ENCODE measurements at regions not wholly inside any gene's neighbourhood (a gene's known extent, or its start where the extent isn't known, plus 50 kb on each side); places are given as distances from the start of the nearest gene placed in this dataset.

- Mint-ChIP-seq H3K4me3 (no peak overlapping the region; the same call in 2 of the 3 replicates), H3K36me3 (ENCODE audit: low read depth) (no peaks in the 10 kb centered on the region), H3K4me1 (peaks cover 30% of the 10 kb centered on the region), H3K27me3 (ENCODE audit: insufficient read depth, low read depth, poor library complexity) (peaks cover 5% of the 10 kb centered on the region), H3K9me3 (no peaks in the 10 kb centered on the region), H3K27ac (no peak overlapping the region)
- no peaks in the 10 kb centered on the region for H3K27me3 ChIP-seq (ENCODE audit: insufficient read depth)
- H3K36me3 ChIP-seq (ENCODE audit: insufficient read depth), result no peaks in the 10 kb centered on the region
- no peaks in the 10 kb centered on the region for H4K20me1 ChIP-seq (replicated peaks; ENCODE audit: insufficient read depth)
- no peak for DNase-seq (ENCODE audit: low spot score)
- no peak for ATAC-seq
- H3K4me2 ChIP-seq, result no peak overlapping the region
- H3K27ac ChIP-seq (ENCODE audit: low read depth), result no peak overlapping the region; the same call in 1 of the 2 replicates
- H3K4me3 ChIP-seq, result no peak overlapping the region
- H3K79me2 ChIP-seq (replicated peaks; ENCODE audit: insufficient read depth), result no peaks in the 10 kb centered on the region
- no peaks in the 10 kb centered on the region for H3F3A ChIP-seq (replicated peaks; ENCODE audit: low read depth)
- no peak overlapping the region for H2AFZ ChIP-seq
- TF ChIP-seq EZH2 (IDR thresholded peaks at IDR 0.05; ENCODE audit: low read depth, unreplicated experiment) (no peak), CREB1 (CRISPR knock-in tag; IDR thresholded peaks at IDR 0.05; ENCODE audit: low read depth) (no peak)
- H3K9me2 ChIP-seq (ENCODE audit: insufficient read depth), result no peaks in the 10 kb centered on the region
- H3K4me1 ChIP-seq (ENCODE audit: insufficient read depth), result peaks cover 22% of the 10 kb centered on the region
Observed at GRCh38 chr12:111192647-111193046, 176.2 kb downstream of the PHETA1 start.

DNA sequence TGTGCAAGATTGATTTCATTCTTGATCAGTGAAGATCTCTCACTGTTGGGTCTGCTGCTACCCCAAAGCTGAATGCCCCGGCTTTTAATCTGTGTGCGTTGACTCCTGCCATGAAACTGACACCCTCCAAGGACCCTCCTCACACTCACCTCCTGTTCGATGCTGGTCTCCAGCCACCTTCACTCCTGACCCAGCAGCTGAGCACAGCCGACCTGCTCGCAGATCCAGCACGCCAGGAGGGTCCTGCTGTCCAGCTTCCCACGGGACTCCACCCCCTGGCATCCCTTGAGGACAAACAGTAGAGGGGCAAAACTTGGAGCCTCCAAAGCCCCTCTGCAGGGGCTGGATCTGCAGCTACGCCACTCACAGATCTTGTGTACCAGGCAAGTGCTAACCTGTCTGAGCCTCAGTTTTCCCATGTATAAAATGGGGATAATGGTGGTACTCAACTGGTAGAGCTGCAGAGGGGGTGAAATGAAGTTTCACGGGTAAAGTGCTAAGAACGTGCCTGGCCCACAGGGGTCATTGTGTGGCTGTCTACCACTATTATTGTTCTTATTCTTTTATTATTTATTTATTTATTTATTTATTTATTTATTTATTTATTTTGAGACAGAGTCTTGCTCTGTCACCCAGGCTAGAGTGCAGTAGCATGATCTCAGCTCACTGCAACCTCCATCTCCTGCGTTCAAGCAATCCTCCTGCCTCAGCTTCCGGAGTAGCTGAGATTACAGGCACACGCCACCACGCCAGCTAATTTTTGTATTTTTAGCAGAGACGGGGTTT lies 178.0 kb downstream of the PHETA1 start:
- Histone ChIP-seq H3K36me3 (ENCODE audit: insufficient read depth) (no peaks in the 10 kb centered on the region), H3K4me2 (no peak overlapping the region), H2AFZ (no peak overlapping the region), H3K4me3 (no peak overlapping the region), H3K79me2 (replicated peaks; ENCODE audit: insufficient read depth) (no peaks in the 10 kb centered on the region), H3K4me1 (ENCODE audit: insufficient read depth) (peaks cover 22% of the 10 kb centered on the region), H3F3A (replicated peaks; ENCODE audit: low read depth) (no peaks in the 10 kb centered on the region), H3K9me2 (ENCODE audit: insufficient read depth) (no peaks in the 10 kb centered on the region), H4K20me1 (replicated peaks; ENCODE audit: insufficient read depth) (no peaks in the 10 kb centered on the region), H3K27ac (ENCODE audit: low read depth) (no peak overlapping the region), H3K27me3 (ENCODE audit: insufficient read depth) (no peaks in the 10 kb centered on the region)
- H3K27ac Mint-ChIP-seq, result no peak overlapping the region
- DNase-seq (ENCODE audit: low spot score), result no peak
- TF ChIP-seq JUNB (IDR thresholded peaks at IDR 0.05; ENCODE audit: unreplicated experiment) (no peak), EZH2 (IDR thresholded peaks at IDR 0.05; ENCODE audit: low read depth, unreplicated experiment) (no peak), STAT1 (IDR thresholded peaks at IDR 0.05; ENCODE audit: unreplicated experiment) (no peak)
- TF ChIP-seq, protein P1, sequence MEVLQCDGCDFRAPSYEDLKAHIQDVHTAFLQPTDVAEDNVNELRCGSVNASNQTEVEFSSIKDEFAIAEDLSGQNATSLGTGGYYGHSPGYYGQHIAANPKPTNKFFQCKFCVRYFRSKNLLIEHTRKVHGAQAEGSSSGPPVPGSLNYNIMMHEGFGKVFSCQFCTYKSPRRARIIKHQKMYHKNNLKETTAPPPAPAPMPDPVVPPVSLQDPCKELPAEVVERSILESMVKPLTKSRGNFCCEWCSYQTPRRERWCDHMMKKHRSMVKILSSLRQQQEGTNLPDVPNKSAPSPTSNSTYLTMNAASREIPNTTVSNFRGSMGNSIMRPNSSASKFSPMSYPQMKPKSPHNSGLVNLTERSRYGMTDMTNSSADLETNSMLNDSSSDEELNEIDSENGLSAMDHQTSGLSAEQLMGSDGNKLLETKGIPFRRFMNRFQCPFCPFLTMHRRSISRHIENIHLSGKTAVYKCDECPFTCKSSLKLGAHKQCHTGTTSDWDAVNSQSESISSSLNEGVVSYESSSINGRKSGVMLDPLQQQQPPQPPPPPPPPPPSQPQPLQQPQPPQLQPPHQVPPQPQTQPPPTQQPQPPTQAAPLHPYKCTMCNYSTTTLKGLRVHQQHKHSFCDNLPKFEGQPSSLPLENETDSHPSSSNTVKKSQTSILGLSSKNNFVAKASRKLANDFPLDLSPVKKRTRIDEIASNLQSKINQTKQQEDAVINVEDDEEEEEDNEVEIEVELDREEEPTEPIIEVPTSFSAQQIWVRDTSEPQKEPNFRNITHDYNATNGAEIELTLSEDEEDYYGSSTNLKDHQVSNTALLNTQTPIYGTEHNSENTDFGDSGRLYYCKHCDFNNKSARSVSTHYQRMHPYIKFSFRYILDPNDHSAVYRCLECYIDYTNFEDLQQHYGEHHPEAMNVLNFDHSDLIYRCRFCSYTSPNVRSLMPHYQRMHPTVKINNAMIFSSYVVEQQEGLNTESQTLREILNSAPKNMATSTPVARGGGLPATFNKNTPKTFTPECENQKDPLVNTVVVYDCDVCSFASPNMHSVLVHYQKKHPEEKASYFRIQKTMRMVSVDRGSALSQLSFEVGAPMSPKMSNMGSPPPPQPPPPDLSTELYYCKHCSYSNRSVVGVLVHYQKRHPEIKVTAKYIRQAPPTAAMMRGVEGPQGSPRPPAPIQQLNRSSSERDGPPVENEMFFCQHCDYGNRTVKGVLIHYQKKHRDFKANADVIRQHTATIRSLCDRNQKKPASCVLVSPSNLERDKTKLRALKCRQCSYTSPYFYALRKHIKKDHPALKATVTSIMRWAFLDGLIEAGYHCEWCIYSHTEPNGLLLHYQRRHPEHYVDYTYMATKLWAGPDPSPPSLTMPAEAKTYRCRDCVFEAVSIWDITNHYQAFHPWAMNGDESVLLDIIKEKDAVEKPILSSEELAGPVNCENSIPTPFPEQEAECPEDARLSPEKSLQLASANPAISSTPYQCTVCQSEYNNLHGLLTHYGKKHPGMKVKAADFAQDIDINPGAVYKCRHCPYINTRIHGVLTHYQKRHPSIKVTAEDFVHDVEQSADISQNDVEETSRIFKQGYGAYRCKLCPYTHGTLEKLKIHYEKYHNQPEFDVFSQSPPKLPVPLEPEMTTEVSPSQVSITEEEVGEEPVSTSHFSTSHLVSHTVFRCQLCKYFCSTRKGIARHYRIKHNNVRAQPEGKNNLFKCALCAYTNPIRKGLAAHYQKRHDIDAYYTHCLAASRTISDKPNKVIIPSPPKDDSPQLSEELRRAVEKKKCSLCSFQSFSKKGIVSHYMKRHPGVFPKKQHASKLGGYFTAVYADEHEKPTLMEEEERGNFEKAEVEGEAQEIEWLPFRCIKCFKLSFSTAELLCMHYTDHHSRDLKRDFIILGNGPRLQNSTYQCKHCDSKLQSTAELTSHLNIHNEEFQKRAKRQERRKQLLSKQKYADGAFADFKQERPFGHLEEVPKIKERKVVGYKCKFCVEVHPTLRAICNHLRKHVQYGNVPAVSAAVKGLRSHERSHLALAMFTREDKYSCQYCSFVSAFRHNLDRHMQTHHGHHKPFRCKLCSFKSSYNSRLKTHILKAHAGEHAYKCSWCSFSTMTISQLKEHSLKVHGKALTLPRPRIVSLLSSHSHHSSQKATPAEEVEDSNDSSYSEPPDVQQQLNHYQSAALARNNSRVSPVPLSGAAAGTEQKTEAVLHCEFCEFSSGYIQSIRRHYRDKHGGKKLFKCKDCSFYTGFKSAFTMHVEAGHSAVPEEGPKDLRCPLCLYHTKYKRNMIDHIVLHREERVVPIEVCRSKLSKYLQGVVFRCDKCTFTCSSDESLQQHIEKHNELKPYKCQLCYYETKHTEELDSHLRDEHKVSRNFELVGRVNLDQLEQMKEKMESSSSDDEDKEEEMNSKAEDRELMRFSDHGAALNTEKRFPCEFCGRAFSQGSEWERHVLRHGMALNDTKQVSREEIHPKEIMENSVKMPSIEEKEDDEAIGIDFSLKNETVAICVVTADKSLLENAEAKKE (CRISPR knock-in tag; IDR thresholded peaks at IDR 0.05), result no peak
- H3K4me3 Mint-ChIP-seq, result no peak overlapping the region
- no peaks in the 10 kb centered on the region for H3K36me3 Mint-ChIP-seq (ENCODE audit: low read depth)
- no peaks in the 10 kb centered on the region for H3K9me3 Mint-ChIP-seq
- H3K4me1 Mint-ChIP-seq, result peaks cover 30% of the 10 kb centered on the region
- H3K27me3 Mint-ChIP-seq (ENCODE audit: insufficient read depth, low read depth, poor library complexity), result peaks cover 7% of the 10 kb centered on the region
- ATAC-seq, result no peak
